Fibroblast of lung (primary cell): ENCODE measurements at regions not wholly inside any gene's neighbourhood (a gene's known extent, or its start where the extent isn't known, plus 50 kb on each side); places are given as distances from the start of the nearest gene placed in this dataset.

Source experiments
- CTCF ChIP-seq, 2 donors: IDR thresholded peaks in 1 of 2; conservative IDR thresholded peaks in 1 of 2; 1 replicate in 1 of 2; 2 replicates in 1 of 2; pipeline ENCODE4 v1.5.1; 2011 to 2012; ENCODE audit warnings: low read length in 2 of 2, control low read depth in 1 of 2, inconsistent platforms in 1 of 2, low read depth in 1 of 2, mild to moderate bottlenecking in 1 of 2
- EZH2 ChIP-seq: IDR thresholded peaks from 2 replicates; pipeline ENCODE4 v1.5.1; 2012; ENCODE audit warnings: low read length, control low read depth, mild to moderate bottlenecking; ENCODE audit errors: missing control alignments

- TF ChIP-seq CTCF (conservative IDR thresholded peaks at IDR 0.05 in 1 of 2, IDR thresholded peaks at IDR 0.05 in 1 of 2; ENCODE audit: low read depth in 1 of 2, low read length in 2 of 2) (no peak), EZH2 (no peak)
Measured at GRCh38 chr5:62112689-62113228, 193.2 kb upstream of the KIF2A start.
